Activated T-helper 1 cell treated with anti-CD3 and anti-CD28 coated beads, Interleukin-12 subunit alpha, Interleukin-12 subunit beta, Interleukin-2, Interleukin-4 antibody, amounts not matched to agents 30 ng/mL and 10 ng/mL and 1 ng/mL, durations not matched to agents 14 hours and 24 hours and 36 hours (primary cell): ENCODE measurements at regions not wholly inside any gene's neighbourhood (a gene's known extent, or its start where the extent isn't known, plus 50 kb on each side); places are given as distances from the start of the nearest gene placed in this dataset.

Source experiments
- DNase-seq: peaks from one replicate; pipeline ENCODE4 v3.0.0; 2021; ENCODE audit warnings: low spot score
- H3K27ac Mint-ChIP-seq: one replicate; pipeline ENCODE4 v1.8.0; 2021; ENCODE audit warnings: mild to moderate bottlenecking, mixed read lengths
- H3K27me3 Mint-ChIP-seq: one replicate; pipeline ENCODE4 v1.8.0; 2022; ENCODE audit warnings: mild to moderate bottlenecking, moderate library complexity, mixed read lengths; ENCODE audit not compliant: insufficient read depth
- H3K36me3 Mint-ChIP-seq: one replicate; pipeline ENCODE4 v1.8.0; 2021; ENCODE audit warnings: low read depth, mixed read lengths
- H3K4me1 Mint-ChIP-seq: one replicate; pipeline ENCODE4 v1.8.0; 2021; ENCODE audit warnings: low read depth, mixed read lengths
- H3K4me3 Mint-ChIP-seq: one replicate; pipeline ENCODE4 v1.8.0; 2021; ENCODE audit warnings: mild to moderate bottlenecking, moderate library complexity, mixed read lengths
- H3K9me3 Mint-ChIP-seq: one replicate; pipeline ENCODE4 v1.8.0; 2021; ENCODE audit warnings: mixed read lengths
- intact Hi-C: fragments of 100-400 bp; cut with micrococcal nuclease; formaldehyde crosslinking; loops from one replicate; pipeline ENCODE4 v1.15.1; 2024

DNA sequence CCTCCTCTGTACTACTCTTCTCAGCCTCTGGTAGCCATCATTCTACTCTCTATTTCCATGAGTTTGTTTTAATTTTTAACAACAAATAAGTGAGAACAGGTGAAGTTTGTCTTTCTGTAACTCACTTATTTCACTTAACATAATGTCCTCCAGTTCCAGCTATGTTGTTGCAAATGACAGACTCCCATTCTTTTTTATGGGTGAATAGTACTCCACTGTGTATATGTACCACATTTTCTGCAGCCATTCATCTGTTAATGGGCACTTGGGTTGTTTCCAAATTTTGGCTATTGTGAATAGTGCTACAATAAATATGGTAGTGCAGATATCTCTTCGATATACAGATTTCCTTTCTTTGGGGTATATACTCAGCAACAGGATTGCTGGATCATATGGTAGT, 73.7 kb upstream of the TNFRSF21 start:
- Mint-ChIP-seq H3K27me3 (no peaks in the 10 kb centered on the region), H3K4me3 (no peak overlapping the region), H3K4me1 (no peaks in the 10 kb centered on the region), H3K9me3 (no peaks in the 10 kb centered on the region), H3K27ac (no peak overlapping the region), H3K36me3 (no peaks in the 10 kb centered on the region)
- intact Hi-C loops: no loop called here
- DNase-seq: no peak

DNA sequence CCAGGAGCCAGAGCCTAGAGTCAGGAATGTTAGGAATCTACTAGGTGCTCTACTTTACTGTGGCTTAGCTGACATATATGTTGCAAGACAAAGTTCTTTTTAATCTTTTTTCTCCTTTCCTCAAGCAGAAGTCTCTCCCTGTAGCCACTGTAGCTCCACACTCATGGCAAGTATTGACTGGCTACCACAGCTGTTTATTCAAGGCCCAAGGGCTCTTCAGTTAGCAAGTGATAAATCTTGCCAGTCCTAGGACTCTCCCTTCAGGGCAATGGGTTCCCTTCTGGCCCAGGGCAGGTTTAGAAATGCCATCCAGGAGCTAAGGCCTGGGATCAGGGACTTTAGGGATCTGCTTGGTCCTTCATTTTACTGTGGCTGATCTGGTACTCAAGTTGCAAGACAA, 82.0 kb upstream of the TNFRSF21 start:
- intact Hi-C loops: no loop called here
- H3K9me3 Mint-ChIP-seq: peaks cover 4% of the 10 kb centered on the region
- peaks cover 5% of the 10 kb centered on the region for H3K27me3 Mint-ChIP-seq
- no peak overlapping the region for H3K4me3 Mint-ChIP-seq
- no peaks in the 10 kb centered on the region for H3K36me3 Mint-ChIP-seq
- H3K27ac Mint-ChIP-seq: no peak overlapping the region
- no peak for DNase-seq
- H3K4me1 Mint-ChIP-seq: no peaks in the 10 kb centered on the region

DNA sequence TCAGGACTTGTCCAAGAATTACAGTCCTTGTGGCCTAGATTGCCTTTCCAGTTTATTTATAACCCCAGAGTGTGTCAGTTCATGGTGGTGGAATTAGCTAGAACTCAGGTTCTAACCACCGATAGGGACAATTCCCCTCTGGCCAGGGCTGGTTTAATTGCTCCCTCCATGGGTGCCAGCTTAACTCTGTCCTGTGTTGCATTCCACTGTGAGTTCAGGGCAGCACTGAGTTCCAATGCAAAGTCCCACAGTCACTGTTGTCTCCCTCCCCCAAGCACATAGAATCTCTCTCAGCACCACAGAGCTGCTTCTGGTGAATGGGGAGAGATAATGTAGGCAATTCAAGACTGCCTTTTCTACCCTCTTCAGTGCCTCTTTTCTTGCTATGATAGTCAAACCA, 82.5 kb upstream of the TNFRSF21 start:
- Mint-ChIP-seq H3K9me3 (peaks cover 4% of the 10 kb centered on the region), H3K36me3 (no peaks in the 10 kb centered on the region), H3K27ac (no peak overlapping the region), H3K4me1 (no peaks in the 10 kb centered on the region), H3K4me3 (no peak overlapping the region), H3K27me3 (peaks cover 7% of the 10 kb centered on the region)
- intact Hi-C loops: no loop called here
- DNase-seq: no peak

DNA sequence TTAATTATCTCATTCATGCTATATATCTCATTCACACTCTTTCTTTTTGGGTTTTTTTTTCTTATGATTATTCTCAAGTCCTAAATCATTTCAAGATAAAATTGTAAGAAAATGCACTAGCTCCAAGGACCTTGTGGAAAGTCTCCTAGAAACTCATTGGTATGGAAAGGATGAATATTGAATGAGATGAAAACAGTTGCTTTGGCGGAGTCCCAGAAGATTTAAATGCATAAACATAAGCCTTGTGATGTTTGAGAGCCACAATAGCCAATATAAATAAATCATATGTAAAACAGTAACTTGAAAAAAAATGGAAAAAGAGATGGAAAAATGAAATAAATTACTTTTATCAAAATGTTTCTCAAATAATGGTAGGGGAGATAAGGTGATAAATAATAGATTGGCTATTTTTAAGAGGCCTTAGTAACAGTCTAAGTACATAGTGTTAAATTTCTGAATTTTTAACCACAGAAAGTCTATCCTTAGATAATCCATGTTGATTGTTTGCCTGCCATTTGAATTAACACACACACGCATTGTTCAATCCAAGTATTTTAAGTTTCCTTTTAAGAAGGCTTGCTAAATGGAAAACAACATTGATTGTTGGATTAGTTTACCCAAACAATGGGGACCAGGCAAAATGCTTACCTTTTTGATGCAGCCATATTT, 81.1 kb upstream of the CD2AP start:
- Mint-ChIP-seq H3K36me3 (no peaks in the 10 kb centered on the region), H3K9me3 (no peaks in the 10 kb centered on the region), H3K27me3 (peaks cover 14% of the 10 kb centered on the region), H3K4me3 (no peak overlapping the region), H3K4me1 (no peaks in the 10 kb centered on the region), H3K27ac (no peak overlapping the region)
- intact Hi-C loops: no loop called here
- no peak for DNase-seq

DNA sequence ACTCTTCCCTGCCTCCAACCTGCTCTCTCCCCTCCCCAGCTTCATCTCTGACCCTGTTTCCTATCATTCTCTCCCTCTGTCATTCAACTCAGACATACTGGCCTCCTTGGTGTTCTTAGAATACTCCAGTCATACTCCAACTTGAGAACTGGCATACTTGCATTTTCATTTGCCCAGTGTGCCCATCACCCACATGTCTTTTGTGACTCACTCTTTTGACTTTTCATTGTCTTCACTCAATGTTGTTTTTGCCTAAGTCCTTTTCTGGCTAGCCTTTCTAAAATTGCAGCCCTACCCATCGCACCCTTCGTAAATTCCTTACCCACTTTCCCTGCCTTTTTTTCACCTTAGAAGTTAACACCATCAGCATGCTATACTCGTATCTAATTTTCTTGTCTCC, 77.0 kb upstream of the CD2AP start:
- no peaks in the 10 kb centered on the region for H3K4me1 Mint-ChIP-seq

DNA sequence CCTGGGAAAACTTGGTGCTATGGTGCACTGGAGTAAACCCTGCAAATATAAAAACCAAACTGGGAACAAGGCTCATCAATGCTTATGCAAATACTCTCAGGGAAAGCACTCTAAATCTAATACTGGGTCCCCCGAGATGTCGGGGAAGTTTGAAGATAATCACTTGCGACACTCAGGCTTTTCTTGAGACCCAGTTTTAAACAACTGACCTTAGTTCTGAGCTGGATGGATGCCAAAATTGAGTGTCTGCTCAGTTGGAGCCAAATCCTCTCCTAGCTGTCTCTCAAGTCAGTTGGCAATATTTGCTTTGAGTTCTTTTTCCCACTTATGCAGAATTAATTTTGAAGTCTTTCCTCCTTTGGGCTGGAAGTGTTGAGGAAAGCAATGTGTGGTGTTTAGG, 75.5 kb upstream of the CD2AP start:
- no peaks in the 10 kb centered on the region for H3K4me1 Mint-ChIP-seq
- no peak overlapping the region for H3K27ac Mint-ChIP-seq
- H3K36me3 Mint-ChIP-seq: no peaks in the 10 kb centered on the region
- peaks cover 13% of the 10 kb centered on the region for H3K27me3 Mint-ChIP-seq
- intact Hi-C loops: no loop called here
- H3K9me3 Mint-ChIP-seq: no peaks in the 10 kb centered on the region
- H3K4me3 Mint-ChIP-seq: no peak overlapping the region
- DNase-seq: no peak

More for the DNA sequence above, 77.0 kb upstream of the CD2AP start:
- Mint-ChIP-seq H3K27me3 (peaks cover 16% of the 10 kb centered on the region), H3K36me3 (no peaks in the 10 kb centered on the region), H3K4me3 (no peak overlapping the region), H3K9me3 (no peaks in the 10 kb centered on the region), H3K27ac (no peak overlapping the region)
- intact Hi-C loops: no loop called here
- no peak for DNase-seq

DNA sequence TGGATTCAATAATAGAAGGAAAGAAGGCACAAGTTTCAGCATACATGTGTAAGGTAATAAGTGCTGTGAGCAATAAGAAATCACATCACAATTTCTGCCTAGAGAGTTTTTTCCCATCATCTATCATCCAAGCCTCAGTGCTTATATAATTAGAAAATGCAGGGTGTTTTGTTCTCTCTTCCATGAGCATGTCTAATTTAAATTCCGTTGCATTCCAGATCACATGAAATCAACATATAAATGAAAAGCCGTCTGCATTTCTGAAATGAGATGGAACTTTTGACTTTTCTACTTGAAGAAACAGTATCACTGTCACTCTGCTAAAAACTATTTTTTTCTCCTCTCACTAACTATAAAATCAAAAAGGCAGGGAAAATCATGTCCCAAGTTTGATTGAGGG, 74.5 kb upstream of the CD2AP start:
- Mint-ChIP-seq H3K4me3 (no peak overlapping the region), H3K36me3 (no peaks in the 10 kb centered on the region), H3K4me1 (no peaks in the 10 kb centered on the region), H3K27ac (no peak overlapping the region), H3K27me3 (peaks cover 13% of the 10 kb centered on the region), H3K9me3 (no peaks in the 10 kb centered on the region)
- no peak for DNase-seq
- intact Hi-C loops: no loop called here

DNA sequence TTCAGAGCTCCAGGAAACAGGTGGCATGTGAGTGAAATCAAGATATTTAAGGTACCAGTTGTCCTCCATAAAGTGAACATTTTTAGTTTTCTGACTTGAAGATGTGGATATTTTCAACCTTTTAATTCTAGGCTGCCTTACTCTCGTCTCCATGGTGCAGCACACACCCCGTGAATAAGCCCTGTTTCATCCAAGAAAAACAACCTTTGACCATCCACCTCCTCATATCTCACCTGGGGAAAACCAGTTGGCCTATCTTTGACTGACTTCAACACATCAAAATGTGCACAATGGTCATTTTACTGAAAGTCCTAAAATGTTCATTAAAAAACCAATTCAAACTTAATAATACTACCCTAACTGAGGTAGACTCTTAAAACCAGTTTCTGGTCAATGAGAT, 73.8 kb upstream of the CD2AP start:
- no peaks in the 10 kb centered on the region for H3K36me3 Mint-ChIP-seq
- no peaks in the 10 kb centered on the region for H3K4me1 Mint-ChIP-seq
- peaks cover 13% of the 10 kb centered on the region for H3K27me3 Mint-ChIP-seq
- intact Hi-C loops: no loop called here
- H3K4me3 Mint-ChIP-seq: no peak overlapping the region
- H3K9me3 Mint-ChIP-seq: no peaks in the 10 kb centered on the region
- DNase-seq: no peak
- no peak overlapping the region for H3K27ac Mint-ChIP-seq

DNA sequence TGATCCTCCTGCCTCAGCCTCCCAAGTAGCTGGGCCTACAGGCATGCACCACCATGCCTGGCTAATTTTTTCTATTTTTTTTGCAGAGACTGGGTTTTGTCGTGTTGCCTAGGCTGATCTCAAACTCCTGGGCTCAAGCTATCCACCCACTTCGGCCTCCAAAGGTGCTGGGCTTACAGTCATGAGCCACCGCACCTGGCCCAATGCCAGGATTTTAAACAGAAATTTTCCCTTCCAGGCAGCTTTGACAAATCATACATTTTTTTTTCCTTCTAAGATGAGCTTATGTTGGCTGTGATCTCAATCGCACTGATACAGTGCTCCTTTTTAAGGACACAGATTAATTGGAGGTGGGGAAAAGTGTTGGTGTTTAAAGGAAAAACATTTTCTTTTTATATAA, 73.2 kb upstream of the CD2AP start:
- no peak overlapping the region for H3K4me3 Mint-ChIP-seq
- no peak overlapping the region for H3K27ac Mint-ChIP-seq
- no peaks in the 10 kb centered on the region for H3K4me1 Mint-ChIP-seq
- no peaks in the 10 kb centered on the region for H3K9me3 Mint-ChIP-seq
- peaks cover 13% of the 10 kb centered on the region for H3K27me3 Mint-ChIP-seq
- no peak for DNase-seq
- no peaks in the 10 kb centered on the region for H3K36me3 Mint-ChIP-seq
- intact Hi-C loops: no loop called here

DNA sequence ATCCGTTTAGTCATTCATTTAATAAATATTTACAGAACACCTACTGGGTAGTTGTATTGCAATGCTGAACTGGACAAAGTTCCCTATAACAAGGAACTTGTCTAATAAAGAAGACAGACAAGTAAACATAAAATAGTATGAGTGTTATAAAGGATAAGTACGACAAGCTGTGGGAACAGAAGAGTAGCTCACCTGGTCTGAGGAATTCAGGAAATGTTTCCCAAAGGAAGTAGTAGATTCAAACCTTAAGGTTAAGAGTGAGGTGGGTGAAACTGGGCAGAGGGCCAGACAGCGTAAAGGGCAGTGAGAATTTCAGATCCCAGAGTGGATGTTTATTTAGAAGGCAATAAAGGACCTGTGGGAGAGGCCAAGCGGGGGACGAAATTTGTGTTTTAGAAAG, 72.3 kb upstream of the CD2AP start:
- intact Hi-C loops: no loop called here
- Mint-ChIP-seq H3K4me3 (no peak overlapping the region), H3K9me3 (no peaks in the 10 kb centered on the region), H3K36me3 (no peaks in the 10 kb centered on the region), H3K27me3 (peaks cover 13% of the 10 kb centered on the region), H3K27ac (no peak overlapping the region), H3K4me1 (no peaks in the 10 kb centered on the region)
- no peak for DNase-seq

DNA sequence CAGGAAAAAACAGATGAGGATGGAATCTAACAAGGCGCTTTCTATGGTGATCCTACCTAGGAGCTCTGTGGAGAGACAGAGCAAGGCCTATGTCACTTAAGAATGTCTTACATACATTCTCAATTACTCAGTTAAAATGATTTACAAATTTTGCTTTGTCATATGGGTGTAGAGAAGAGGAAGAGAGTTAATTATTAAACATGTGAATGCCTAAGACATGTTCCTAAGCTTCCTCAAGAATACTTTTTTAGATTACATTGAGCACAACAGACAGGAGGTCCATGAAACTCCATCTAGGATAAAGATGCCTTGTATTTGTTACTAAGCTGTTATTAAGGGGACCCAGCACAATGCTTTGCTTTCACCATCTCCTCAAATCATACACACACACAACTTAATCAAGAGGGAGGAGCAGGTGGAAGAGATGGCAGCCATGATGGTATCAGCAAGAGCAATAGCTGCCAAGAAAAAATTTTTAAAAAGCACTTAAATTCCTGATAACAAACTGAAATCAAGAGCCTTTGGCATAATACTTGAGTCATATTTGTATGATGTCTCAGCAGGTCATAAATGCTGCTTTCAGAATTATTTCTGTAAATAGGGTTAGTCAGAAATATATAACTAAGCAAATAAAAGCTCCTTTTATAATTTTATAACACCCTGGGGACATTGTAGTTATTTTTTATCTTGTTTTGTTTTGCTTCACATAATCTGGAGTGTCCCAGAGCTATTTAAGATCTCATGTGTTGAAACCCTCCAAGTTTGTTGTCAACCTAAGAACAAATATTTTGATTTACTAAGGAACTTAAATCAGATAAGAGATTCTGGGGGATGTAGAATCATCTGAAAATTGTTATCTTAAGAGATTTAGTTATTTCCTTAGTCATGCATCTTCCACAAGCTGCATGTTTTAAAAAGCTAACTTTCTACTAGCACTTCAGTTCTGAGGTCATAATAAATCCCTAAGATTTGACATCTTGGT, 70.0 kb upstream of the CD2AP start:
- intact Hi-C loops: no loop called here
- no peaks in the 10 kb centered on the region for H3K4me1 Mint-ChIP-seq
- H3K27me3 Mint-ChIP-seq: peaks cover 18% of the 10 kb centered on the region
- H3K36me3 Mint-ChIP-seq: no peaks in the 10 kb centered on the region
- no peak overlapping the region for H3K4me3 Mint-ChIP-seq
- H3K9me3 Mint-ChIP-seq: no peaks in the 10 kb centered on the region
- H3K27ac Mint-ChIP-seq: no peak overlapping the region
- no peak for DNase-seq

DNA sequence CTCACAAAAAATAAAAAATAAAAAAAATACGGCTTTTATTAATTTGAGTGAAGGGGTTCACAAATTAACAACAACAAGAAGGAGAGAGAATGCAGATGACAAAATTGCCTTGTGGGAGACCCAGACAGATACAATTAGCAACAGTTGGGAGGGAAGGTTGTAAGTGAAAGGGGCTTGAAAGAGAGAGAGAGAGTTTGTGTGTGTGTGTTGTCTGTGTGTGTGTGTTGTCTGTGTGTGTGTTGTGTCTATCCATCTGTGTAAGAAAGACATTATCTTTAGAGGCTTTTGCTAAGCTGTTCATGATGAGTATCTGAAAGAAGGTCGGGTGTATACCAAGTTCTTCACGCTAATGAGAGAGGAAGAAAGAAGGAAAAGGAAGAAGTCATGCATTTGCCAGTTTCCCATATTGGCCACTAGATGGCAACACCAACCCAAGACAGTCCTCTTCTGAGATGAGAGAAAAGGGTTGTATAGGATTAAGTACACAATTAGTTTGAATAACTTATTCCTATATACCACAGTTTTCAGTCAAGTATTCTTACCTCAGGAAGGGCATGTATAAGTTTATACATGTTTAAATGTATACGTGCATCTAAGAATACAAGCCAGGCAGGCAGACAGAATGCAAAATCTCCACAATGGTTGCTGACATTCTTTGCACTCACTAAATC, 63.7 kb upstream of the CD2AP start:
- H3K36me3 Mint-ChIP-seq: peaks cover 3% of the 10 kb centered on the region
- peak overlapping the region; percentile 77 for H3K4me3 Mint-ChIP-seq
- H3K27ac Mint-ChIP-seq: peak overlapping the region; percentile 62
- no peaks in the 10 kb centered on the region for H3K9me3 Mint-ChIP-seq
- DNase-seq: peak; percentile 9
- peaks cover 19% of the 10 kb centered on the region for H3K27me3 Mint-ChIP-seq
- intact Hi-C loops: loop anchor here (1.0 kb wide), 4 partner anchors 63 to 366 kb away; partner anchors contain the start of gene CD2AP
- peaks cover 20% of the 10 kb centered on the region for H3K4me1 Mint-ChIP-seq
